ENCODE measurements at regions not wholly inside any gene's neighbourhood (a gene's known extent, or its start where the extent isn't known, plus 50 kb on each side); places are given as distances from the start of the nearest gene placed in this dataset.

DNA sequence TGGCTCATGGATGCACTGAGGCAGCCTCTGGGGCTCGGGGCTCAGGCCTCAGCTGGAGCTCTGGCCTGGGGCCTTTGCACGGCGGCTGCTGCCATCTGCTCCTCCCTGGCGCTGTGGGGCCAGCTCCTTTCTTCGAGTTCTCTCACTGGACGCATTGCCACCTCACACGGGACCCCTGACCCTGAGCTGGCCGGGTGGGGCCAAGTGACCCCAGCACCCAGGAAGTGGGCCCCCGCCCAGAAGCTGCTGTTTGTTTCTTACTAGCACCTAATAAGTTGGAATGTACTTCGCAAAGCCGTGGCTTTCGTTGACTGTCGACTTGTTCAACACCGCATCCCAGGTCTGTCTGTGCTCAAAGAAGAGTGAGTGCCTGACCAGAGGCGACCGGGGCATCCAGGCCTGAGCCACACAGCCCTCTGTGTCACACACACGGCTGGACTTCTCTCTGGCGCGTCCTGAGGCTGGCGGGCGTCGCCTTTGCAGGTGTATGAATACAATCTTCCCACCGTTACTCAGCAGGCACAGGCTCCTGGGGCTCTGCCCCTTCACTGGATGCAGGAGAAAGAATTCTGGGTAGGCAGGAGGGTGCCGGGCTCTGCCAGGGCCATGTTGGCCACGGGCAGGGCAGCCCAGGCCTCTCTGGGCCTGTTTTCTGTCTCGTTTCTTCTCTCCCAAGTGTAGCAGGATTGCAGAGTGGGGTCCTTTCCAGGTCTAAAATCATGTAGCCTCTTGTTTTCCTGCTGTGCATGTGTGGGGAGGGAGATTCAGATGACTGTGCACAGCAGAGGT is 112.9 kb downstream of the DLL1 start:
- TF ChIP-seq, protein P1, sequence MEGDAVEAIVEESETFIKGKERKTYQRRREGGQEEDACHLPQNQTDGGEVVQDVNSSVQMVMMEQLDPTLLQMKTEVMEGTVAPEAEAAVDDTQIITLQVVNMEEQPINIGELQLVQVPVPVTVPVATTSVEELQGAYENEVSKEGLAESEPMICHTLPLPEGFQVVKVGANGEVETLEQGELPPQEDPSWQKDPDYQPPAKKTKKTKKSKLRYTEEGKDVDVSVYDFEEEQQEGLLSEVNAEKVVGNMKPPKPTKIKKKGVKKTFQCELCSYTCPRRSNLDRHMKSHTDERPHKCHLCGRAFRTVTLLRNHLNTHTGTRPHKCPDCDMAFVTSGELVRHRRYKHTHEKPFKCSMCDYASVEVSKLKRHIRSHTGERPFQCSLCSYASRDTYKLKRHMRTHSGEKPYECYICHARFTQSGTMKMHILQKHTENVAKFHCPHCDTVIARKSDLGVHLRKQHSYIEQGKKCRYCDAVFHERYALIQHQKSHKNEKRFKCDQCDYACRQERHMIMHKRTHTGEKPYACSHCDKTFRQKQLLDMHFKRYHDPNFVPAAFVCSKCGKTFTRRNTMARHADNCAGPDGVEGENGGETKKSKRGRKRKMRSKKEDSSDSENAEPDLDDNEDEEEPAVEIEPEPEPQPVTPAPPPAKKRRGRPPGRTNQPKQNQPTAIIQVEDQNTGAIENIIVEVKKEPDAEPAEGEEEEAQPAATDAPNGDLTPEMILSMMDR (IDR thresholded peaks at IDR 0.05), result no peak
- TF ChIP-seq, protein P2, sequence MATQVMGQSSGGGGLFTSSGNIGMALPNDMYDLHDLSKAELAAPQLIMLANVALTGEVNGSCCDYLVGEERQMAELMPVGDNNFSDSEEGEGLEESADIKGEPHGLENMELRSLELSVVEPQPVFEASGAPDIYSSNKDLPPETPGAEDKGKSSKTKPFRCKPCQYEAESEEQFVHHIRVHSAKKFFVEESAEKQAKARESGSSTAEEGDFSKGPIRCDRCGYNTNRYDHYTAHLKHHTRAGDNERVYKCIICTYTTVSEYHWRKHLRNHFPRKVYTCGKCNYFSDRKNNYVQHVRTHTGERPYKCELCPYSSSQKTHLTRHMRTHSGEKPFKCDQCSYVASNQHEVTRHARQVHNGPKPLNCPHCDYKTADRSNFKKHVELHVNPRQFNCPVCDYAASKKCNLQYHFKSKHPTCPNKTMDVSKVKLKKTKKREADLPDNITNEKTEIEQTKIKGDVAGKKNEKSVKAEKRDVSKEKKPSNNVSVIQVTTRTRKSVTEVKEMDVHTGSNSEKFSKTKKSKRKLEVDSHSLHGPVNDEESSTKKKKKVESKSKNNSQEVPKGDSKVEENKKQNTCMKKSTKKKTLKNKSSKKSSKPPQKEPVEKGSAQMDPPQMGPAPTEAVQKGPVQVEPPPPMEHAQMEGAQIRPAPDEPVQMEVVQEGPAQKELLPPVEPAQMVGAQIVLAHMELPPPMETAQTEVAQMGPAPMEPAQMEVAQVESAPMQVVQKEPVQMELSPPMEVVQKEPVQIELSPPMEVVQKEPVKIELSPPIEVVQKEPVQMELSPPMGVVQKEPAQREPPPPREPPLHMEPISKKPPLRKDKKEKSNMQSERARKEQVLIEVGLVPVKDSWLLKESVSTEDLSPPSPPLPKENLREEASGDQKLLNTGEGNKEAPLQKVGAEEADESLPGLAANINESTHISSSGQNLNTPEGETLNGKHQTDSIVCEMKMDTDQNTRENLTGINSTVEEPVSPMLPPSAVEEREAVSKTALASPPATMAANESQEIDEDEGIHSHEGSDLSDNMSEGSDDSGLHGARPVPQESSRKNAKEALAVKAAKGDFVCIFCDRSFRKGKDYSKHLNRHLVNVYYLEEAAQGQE (IDR thresholded peaks at IDR 0.05; ENCODE audit: low read depth, low read length), result no peak
- no peak for TF ChIP-seq RAD21 (IDR thresholded peaks at IDR 0.05; ENCODE audit: low read length)

All from SK-N-SH (cell line).